Prostate gland (tissue), 2 donors: ENCODE measurements at regions not wholly inside any gene's neighbourhood (a gene's known extent, or its start where the extent isn't known, plus 50 kb on each side); places are given as distances from the start of the nearest gene placed in this dataset.

Experiments used
- DNase-seq: peaks from one replicate; pipeline ENCODE4 v3.0.0-alpha.2; 2019; ENCODE audit warnings: low spot score
- H3K27ac ChIP-seq, 2 donors: fragments of 200-600 bp; sonication (generic); 2 replicates each; pipeline ENCODE4 v1.5.1; 2017 to 2019
- H3K27me3 ChIP-seq: fragments of 200-600 bp; sonication (generic); replicated peaks from 2 replicates; pipeline ENCODE4 v1.5.1; 2019; ENCODE audit not compliant: insufficient read depth
- H3K36me3 ChIP-seq, 2 donors: fragments of 200-600 bp; sonication (generic); 1 replicate in 1 of 2; 2 replicates in 1 of 2; pipeline versions ENCODE4 v1.5.1 to v1.8.1; 2017 to 2019
- H3K4me1 ChIP-seq: fragments of 200-600 bp; sonication (generic); replicated peaks from 2 replicates; pipeline ENCODE4 v1.5.1; 2019
- H3K4me3 ChIP-seq, 2 donors: fragments of 200-600 bp; sonication (generic); 2 replicates each; pipeline ENCODE4 v1.5.1; 2017 to 2019
- H3K9me3 ChIP-seq: fragments of 200-600 bp; sonication (generic); 2 replicates; pipeline ENCODE4 v1.5.1; 2017
- POLR2A ChIP-seq: fragments of 450-650 bp; IDR thresholded peaks from one replicate; pipeline ENCODE4 v1.6.1; 2016; ENCODE audit warnings: antibody characterized with exemption, mild to moderate bottlenecking
- POLR2AphosphoS5 ChIP-seq: sonication (generic); formaldehyde crosslinking; IDR thresholded peaks from one replicate; pipeline ENCODE4 v1.6.1; 2017; ENCODE audit warnings: antibody characterized with exemption
- WGBS: methylation state at CpG from one replicate; pipeline ENCODE4 v1.1.5; 2018; 5-methylcytosine and 5-hydroxymethylcytosine counted together
- intact Hi-C: fragments of 100-400 bp; cut with DNase I; formaldehyde crosslinking; loops from one replicate; pipeline ENCODE4 v1.14.2; 2022
- TF ChIP-seq, protein P1 (sequence below), 4 experiments: fragments of 200-600 bp in 2 of 4; fragments of 450-650 bp in 2 of 4; sonication (generic) in 2 of 4; IDR thresholded peaks; 1 replicate in 3 of 4; 2 replicates in 1 of 4; pipeline ENCODE4 v1.5.1; 2016 to 2019; ENCODE audit warnings: antibody characterized with exemption in 4 of 4, mild to moderate bottlenecking in 2 of 4, moderate library complexity in 2 of 4

DNA sequence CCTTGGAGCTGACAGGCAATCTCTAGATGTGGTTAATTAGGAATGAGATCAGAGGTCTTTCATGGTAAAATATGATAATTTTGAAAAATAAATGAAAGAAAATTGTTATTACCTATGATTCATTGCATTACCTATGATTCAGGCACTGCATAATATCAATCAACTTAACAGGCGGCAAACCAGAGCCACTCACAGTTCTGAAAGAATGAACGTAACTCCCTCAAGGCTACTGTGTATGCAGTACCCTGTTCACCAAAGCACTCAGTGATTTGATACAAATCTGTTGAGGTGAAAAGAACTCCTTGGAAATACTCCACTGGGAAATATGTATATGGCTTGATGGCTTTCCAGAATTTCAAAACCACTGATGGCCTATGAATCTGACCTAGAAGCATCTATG is 398.9 kb downstream of the ACTL7B start:
- intact Hi-C loops, result no loop called here
- Histone ChIP-seq H3K27ac (no peak overlapping the region), H3K36me3 (no peaks in the 10 kb centered on the region), H3K4me3 (no peak overlapping the region), H3K27me3 (no peaks in the 10 kb centered on the region), H3K4me1 (no peaks in the 10 kb centered on the region), H3K9me3 (no peaks in the 10 kb centered on the region)
- no peak for DNase-seq
- 95% methylated on average over 2 of the region's 2 CpGs for WGBS
- TF ChIP-seq POLR2A, result no peak

DNA sequence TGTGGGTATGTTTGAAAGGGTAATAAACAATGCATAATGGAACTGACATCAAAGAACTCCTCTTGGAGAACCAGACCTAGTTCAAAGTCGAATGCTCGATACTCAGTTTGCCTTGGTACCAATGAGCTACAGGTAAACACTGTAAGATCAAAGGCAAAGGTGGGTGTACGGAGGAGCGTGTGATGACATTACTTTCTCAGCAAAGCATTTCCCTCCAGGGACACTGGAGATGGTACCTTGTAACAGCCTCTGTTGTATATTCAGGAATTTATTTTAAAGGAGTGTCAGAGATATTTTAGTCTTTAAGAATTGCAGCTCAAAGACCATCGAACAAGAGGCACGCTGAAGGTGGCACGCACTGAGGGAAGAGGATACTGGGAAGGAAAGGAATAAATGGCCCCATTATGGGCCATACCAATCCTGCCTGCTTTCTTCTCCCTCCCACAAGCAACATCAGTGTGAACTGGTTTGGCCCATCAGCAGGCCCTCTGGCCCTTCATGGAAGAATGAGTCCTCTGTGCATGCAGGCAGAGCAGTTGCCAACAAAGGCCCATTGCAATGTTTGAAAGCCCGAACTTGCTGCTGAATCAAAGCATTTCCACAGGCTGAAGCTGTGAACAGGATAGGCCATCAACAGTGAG is 410.2 kb downstream of the ACTL7B start:
- DNase-seq, result no peak
- Histone ChIP-seq H3K27me3 (no peaks in the 10 kb centered on the region), H3K4me3 (no peak overlapping the region), H3K36me3 (no peaks in the 10 kb centered on the region), H3K4me1 (no peaks in the 10 kb centered on the region), H3K9me3 (no peaks in the 10 kb centered on the region), H3K27ac (no peak overlapping the region)
- intact Hi-C loops, result no loop called here
- TF ChIP-seq, protein P1, sequence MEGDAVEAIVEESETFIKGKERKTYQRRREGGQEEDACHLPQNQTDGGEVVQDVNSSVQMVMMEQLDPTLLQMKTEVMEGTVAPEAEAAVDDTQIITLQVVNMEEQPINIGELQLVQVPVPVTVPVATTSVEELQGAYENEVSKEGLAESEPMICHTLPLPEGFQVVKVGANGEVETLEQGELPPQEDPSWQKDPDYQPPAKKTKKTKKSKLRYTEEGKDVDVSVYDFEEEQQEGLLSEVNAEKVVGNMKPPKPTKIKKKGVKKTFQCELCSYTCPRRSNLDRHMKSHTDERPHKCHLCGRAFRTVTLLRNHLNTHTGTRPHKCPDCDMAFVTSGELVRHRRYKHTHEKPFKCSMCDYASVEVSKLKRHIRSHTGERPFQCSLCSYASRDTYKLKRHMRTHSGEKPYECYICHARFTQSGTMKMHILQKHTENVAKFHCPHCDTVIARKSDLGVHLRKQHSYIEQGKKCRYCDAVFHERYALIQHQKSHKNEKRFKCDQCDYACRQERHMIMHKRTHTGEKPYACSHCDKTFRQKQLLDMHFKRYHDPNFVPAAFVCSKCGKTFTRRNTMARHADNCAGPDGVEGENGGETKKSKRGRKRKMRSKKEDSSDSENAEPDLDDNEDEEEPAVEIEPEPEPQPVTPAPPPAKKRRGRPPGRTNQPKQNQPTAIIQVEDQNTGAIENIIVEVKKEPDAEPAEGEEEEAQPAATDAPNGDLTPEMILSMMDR (IDR thresholded peaks at IDR 0.05), result no peak
- TF ChIP-seq POLR2AphosphoS5 (no peak), POLR2A (no peak)
- 68% methylated on average over 8 of the region's 8 CpGs for WGBS

DNA sequence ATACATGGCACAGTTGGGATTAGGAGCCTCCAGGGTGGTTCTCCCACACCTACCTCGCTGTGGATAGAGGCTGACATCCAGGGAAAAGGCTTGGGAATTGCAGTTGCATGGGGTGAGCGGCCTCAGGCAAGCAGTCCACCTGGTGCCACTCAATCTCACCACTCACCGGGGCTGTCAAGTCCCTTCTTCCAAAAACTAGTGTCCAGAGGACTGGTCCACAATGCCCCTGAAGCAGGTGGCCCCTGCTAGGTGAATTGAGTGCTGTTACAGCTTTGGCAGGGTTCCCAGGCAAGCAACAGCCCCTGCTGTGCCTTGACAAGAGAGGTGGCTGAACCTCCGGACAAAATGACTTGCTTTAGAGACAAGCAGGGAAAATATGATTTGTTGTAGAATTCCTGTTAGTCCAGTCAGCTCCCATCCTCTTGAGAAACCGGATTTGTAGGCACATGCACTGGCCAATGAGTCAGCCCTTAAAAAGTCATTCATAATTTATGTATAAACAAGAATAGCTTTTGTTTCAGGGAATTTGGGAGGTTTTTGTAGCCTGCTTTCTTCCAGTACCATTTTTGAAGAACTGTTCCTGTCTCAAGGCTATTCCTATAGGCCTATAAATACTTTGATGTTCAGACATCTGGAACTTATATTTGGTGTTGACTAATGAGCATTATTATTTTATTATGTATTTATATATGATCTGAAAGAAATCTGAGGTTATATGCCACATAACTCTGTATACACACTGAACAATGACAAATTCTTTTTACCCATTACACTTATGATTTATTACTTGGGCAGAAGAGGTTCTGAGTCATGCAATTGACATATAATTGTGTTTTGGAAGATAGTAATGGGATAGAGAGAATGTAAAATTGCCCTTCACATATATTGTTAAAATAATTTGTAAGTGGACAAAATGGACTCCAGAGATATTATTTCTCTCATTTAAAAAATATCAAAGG is 411.1 kb downstream of the ACTL7B start:
- Histone ChIP-seq H3K9me3 (no peaks in the 10 kb centered on the region), H3K27ac (no peak overlapping the region), H3K4me3 (no peak overlapping the region), H3K4me1 (no peaks in the 10 kb centered on the region), H3K27me3 (no peaks in the 10 kb centered on the region), H3K36me3 (no peaks in the 10 kb centered on the region)
- intact Hi-C loops, result no loop called here
- TF ChIP-seq POLR2AphosphoS5, result peak; percentile 70
- TF ChIP-seq, protein P1 (IDR thresholded peaks at IDR 0.05), result no peak
- peak; percentile 41 for DNase-seq
- 33% methylated on average over 5 of the region's 5 CpGs for WGBS

DNA sequence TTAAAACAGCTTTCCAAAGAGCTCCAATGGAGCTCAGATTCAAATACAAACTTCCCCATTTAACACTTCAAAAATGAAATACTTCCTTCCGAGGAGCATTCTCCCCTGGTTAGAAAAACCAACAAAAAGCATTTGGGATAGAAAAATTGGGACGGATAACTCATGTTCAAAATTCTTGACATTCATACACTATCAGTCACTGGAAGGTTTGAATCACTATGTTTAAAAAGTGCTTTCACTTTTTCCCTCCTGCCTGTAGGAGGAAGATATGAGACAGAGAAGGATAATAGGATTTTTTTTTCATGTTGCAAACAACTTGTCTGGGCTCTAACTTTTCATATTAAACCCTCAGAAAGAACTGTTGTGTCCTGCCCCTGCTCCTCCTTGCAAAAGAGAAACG is 412.0 kb downstream of the ACTL7B start:
- 45% methylated on average over 3 of the region's 3 CpGs for WGBS
- Histone ChIP-seq H3K27me3 (no peaks in the 10 kb centered on the region), H3K4me1 (no peaks in the 10 kb centered on the region), H3K36me3 (no peaks in the 10 kb centered on the region), H3K4me3 (no peak overlapping the region), H3K27ac (no peak overlapping the region), H3K9me3 (no peaks in the 10 kb centered on the region)
- TF ChIP-seq, protein P1 (IDR thresholded peaks at IDR 0.05), result no peak
- TF ChIP-seq POLR2AphosphoS5 (no peak), POLR2A (no peak)
- intact Hi-C loops, result no loop called here
- DNase-seq, result no peak

DNA sequence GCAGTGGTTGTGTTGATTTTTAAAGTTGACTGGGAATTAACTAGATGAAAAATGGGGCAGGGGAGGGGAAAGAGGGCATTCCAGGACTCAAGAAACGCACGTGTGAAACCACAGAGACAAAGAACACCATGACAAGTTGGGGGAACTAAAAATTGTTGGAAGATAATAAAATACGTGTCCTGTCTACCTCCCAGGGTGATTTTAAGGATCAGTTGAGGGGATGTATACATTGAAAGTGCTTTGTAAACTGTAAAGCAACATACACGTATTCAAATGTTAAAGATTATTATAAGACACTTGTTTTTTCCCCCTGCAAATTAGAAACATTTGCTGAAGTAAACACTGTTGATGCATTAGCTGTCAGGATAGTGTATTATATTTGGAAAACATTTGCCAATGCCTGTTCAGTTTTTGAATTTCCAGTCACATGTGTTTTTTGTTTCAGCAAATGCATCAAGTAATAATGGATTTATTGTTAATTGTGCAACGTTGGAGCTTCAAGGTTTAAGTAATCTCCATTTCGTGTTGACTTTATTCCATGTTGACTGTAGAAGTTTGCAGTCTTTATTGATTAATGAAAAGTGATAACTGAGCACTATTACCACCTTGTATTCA is 412.7 kb downstream of the ACTL7B start:
- Histone ChIP-seq H3K36me3 (no peaks in the 10 kb centered on the region), H3K27me3 (no peaks in the 10 kb centered on the region), H3K4me3 (no peak overlapping the region), H3K9me3 (no peaks in the 10 kb centered on the region), H3K27ac (no peak overlapping the region), H3K4me1 (no peaks in the 10 kb centered on the region)
- DNase-seq, result no peak
- intact Hi-C loops, result no loop called here
- TF ChIP-seq POLR2AphosphoS5 (no peak), POLR2A (no peak)
- WGBS, result 33% methylated on average over 6 of the region's 6 CpGs
